ENCODE measurements at regions not wholly inside any gene's neighbourhood (a gene's known extent, or its start where the extent isn't known, plus 50 kb on each side); places are given as distances from the start of the nearest gene placed in this dataset.

DNA sequence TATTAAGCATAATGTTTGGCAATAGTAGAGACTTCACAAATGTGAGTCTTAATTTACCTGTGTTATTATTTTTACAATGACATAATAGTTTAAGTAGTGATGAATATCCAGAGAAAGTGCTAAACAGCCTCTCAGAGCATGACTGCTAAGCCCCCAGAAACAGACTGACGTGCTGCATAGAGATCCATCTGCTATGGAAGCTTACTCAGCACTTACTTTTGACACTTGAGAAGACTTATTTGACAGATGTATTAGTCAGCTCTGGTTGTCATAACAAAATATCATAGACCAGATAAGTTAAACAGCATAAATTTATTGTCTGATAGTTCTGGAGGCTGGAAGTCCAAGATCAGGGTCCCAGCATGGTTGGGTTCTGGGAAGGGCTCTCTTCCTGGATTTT, 334.9 kb upstream of the MON1B start:
- Histone ChIP-seq H3K4me1 (ENCODE audit: insufficient read depth, low read length, poor library complexity, severe bottlenecking) (no peaks in the 10 kb centered on the region), H3K4me2 (ENCODE audit: low read depth, low read length, poor library complexity, severe bottlenecking) (no peak overlapping the region), H2AFZ (ENCODE audit: low read length) (no peak overlapping the region), H4K20me1 (ENCODE audit: insufficient read depth, low read length, poor library complexity, severe bottlenecking) (no peaks in the 10 kb centered on the region), H3K9me3 (ENCODE audit: insufficient read depth, low read depth, low read length) (no peaks in the 10 kb centered on the region), H3K79me2 (ENCODE audit: insufficient read depth, low read length) (no peaks in the 10 kb centered on the region), H3K9me2 (replicated peaks; ENCODE audit: low read depth, low read length) (no peaks in the 10 kb centered on the region), H3K4me3 (ENCODE audit: low read length, poor library complexity, severe bottlenecking) (no peak overlapping the region), H3F3A (ENCODE audit: low read depth) (no peaks in the 10 kb centered on the region), H3K27me3 (ENCODE audit: insufficient read depth, low read length, poor library complexity, severe bottlenecking) (no peaks in the 10 kb centered on the region), H3K9ac (ENCODE audit: low read depth, low read length, poor library complexity, severe bottlenecking) (no peak overlapping the region), H3K36me3 (ENCODE audit: insufficient read depth, low read length) (no peaks in the 10 kb centered on the region)
- TF ChIP-seq, protein P1, sequence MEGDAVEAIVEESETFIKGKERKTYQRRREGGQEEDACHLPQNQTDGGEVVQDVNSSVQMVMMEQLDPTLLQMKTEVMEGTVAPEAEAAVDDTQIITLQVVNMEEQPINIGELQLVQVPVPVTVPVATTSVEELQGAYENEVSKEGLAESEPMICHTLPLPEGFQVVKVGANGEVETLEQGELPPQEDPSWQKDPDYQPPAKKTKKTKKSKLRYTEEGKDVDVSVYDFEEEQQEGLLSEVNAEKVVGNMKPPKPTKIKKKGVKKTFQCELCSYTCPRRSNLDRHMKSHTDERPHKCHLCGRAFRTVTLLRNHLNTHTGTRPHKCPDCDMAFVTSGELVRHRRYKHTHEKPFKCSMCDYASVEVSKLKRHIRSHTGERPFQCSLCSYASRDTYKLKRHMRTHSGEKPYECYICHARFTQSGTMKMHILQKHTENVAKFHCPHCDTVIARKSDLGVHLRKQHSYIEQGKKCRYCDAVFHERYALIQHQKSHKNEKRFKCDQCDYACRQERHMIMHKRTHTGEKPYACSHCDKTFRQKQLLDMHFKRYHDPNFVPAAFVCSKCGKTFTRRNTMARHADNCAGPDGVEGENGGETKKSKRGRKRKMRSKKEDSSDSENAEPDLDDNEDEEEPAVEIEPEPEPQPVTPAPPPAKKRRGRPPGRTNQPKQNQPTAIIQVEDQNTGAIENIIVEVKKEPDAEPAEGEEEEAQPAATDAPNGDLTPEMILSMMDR (conservative IDR thresholded peaks at IDR 0.05; ENCODE audit: low read length): no peak
- no peak for TF ChIP-seq EZH2phosphoT487 (IDR thresholded peaks at IDR 0.05; ENCODE audit: borderline replicate concordance)

DNA sequence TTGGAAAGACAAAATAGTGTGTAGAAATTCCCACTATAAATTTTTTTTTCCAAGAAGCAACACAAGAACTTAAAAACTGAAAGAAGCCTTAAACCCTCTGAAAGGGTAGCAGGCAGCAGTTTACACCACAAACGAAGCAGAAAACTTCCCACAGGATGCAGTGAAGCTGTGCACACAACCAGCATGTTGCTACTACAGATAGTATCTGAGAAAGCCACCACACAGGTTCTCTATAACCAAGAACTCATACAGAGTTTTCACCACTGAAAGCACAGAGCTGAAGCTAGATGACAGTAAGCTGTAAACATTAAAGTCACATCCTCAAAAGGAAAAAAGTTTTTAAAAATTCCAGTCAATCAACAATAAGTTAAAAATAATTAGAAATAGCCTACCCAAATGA, 333.6 kb upstream of the MON1B start:
- no peak for TF ChIP-seq EZH2phosphoT487 (IDR thresholded peaks at IDR 0.05; ENCODE audit: borderline replicate concordance)
- TF ChIP-seq, protein P1 (conservative IDR thresholded peaks at IDR 0.05; ENCODE audit: low read length): no peak
- no peak overlapping the region for H3K4me3 ChIP-seq (ENCODE audit: low read length, poor library complexity, severe bottlenecking)
- H3F3A ChIP-seq (ENCODE audit: low read depth): no peaks in the 10 kb centered on the region

DNA sequence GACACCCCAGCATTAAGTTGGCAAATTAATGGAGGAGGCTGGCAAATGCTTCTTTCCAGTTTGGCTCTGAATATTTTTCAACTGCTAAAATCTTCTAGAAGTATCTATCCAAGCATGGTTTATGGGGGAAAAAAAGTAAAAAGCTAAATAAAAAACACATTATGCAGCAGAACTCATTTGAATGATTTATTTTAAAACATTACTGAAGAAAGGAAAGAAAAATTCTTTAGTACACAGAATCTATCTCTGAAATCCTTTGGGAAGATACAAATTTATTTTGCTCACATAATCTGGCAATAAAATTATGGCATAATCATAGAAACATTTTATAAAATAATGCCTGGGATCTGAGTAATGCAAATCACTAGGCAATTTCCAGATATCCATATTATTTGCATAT, 328.1 kb upstream of the MON1B start:
- no peak for TF ChIP-seq EZH2phosphoT487 (IDR thresholded peaks at IDR 0.05; ENCODE audit: borderline replicate concordance)
- TF ChIP-seq, protein P1 (conservative IDR thresholded peaks at IDR 0.05; ENCODE audit: low read length): no peak
- no peaks in the 10 kb centered on the region for H4K20me1 ChIP-seq (ENCODE audit: insufficient read depth, low read length, poor library complexity, severe bottlenecking)
- no peaks in the 10 kb centered on the region for H3K79me2 ChIP-seq (ENCODE audit: insufficient read depth, low read length)

More for the DNA sequence above, 333.6 kb upstream of the MON1B start:
- H3K9me3 ChIP-seq (ENCODE audit: insufficient read depth, low read depth, low read length): no peaks in the 10 kb centered on the region
- H3K4me2 ChIP-seq (ENCODE audit: low read depth, low read length, poor library complexity, severe bottlenecking): no peak overlapping the region
- no peaks in the 10 kb centered on the region for H3K36me3 ChIP-seq (ENCODE audit: insufficient read depth, low read length)
- H3K4me1 ChIP-seq (ENCODE audit: insufficient read depth, low read length, poor library complexity, severe bottlenecking): no peaks in the 10 kb centered on the region
- no peak overlapping the region for H3K9ac ChIP-seq (ENCODE audit: low read depth, low read length, poor library complexity, severe bottlenecking)
- H2AFZ ChIP-seq (ENCODE audit: low read length): no peak overlapping the region
- H3K27me3 ChIP-seq (ENCODE audit: insufficient read depth, low read length, poor library complexity, severe bottlenecking): no peaks in the 10 kb centered on the region
- H3K79me2 ChIP-seq (ENCODE audit: insufficient read depth, low read length): no peaks in the 10 kb centered on the region
- H3K9me2 ChIP-seq (replicated peaks; ENCODE audit: low read depth, low read length): no peaks in the 10 kb centered on the region
- no peaks in the 10 kb centered on the region for H4K20me1 ChIP-seq (ENCODE audit: insufficient read depth, low read length, poor library complexity, severe bottlenecking)

More for the DNA sequence above, 328.1 kb upstream of the MON1B start:
- Histone ChIP-seq H3F3A (ENCODE audit: low read depth) (no peaks in the 10 kb centered on the region), H3K4me1 (ENCODE audit: insufficient read depth, low read length, poor library complexity, severe bottlenecking) (no peaks in the 10 kb centered on the region), H3K9me2 (replicated peaks; ENCODE audit: low read depth, low read length) (no peaks in the 10 kb centered on the region), H3K9me3 (ENCODE audit: insufficient read depth, low read depth, low read length) (no peaks in the 10 kb centered on the region), H3K9ac (ENCODE audit: low read depth, low read length, poor library complexity, severe bottlenecking) (no peak overlapping the region), H3K4me2 (ENCODE audit: low read depth, low read length, poor library complexity, severe bottlenecking) (no peak overlapping the region), H3K4me3 (ENCODE audit: low read length, poor library complexity, severe bottlenecking) (no peak overlapping the region), H2AFZ (ENCODE audit: low read length) (no peak overlapping the region), H3K36me3 (ENCODE audit: insufficient read depth, low read length) (no peaks in the 10 kb centered on the region), H3K27me3 (ENCODE audit: insufficient read depth, low read length, poor library complexity, severe bottlenecking) (no peaks in the 10 kb centered on the region)
